ENCODE measurements at regions not wholly inside any gene's neighbourhood (a gene's known extent, or its start where the extent isn't known, plus 50 kb on each side); places are given as distances from the start of the nearest gene placed in this dataset.

DNA sequence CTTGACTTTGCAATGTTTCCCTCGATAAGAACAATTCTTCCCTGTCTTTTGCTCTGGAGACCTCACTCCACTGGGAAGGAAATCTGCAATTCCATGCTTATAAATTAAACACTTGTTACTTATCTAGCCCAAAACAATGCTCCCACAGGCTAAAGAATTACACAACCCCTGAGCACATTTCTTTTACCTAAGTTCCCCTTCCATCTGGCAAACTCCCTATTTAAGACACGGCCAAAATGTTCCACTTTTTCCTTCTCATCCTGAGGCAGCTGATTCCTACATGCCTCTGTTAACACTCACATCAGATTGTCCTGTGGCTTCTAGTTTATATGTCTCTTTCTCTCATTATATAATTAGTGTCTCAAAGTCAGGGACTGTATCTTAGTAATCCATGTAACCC, 211.7 kb downstream of the COX18 start:
- TF ChIP-seq ZFX (IDR thresholded peaks at IDR 0.05) (no peak), CTCF (conservative IDR thresholded peaks at IDR 0.05) (no peak)
